K562 (cell line): ENCODE measurements at regions not wholly inside any gene's neighbourhood (a gene's known extent, or its start where the extent isn't known, plus 50 kb on each side); places are given as distances from the start of the nearest gene placed in this dataset.

Source experiments
- ATAC-seq: fragments of 200-7000 bp; cut with Tn5 transposase; 3 replicates; pipeline ENCODE4 v1.9.1; 2020; ENCODE audit warnings: moderate library complexity
- BruUV-seq: library from RNA; stranded (reverse); fragments of 400-500 nt; replicated peaks from 2 replicates; lab custom pipeline; 2021; lab: Mats Ljungman, UMichigan
- CTCF ChIA-PET: fragments of 300-600 bp; formaldehyde crosslinking; extraction: SDS; loops from one replicate; lab custom pipeline; 2021; ENCODE audit warnings: low intra/inter-chr PET ratio; lab: Yijun Ruan, JAX
- POLR2A ChIA-PET: fragments of 300-600, 350-650 bp; sonication (Branson Sonifier 250); formaldehyde crosslinking; extraction: SDS; loops from one replicate; lab custom pipeline; 2021; ENCODE audit warnings: antibody characterized with exemption, inconsistent platforms; lab: Yijun Ruan, JAX
- DNase-seq, 4 experiments: peaks; one replicate each; pipeline versions ENCODE4 v3.0.0 to v3.0.0-alpha.2; 2011 to 2018; ENCODE audit warnings: low spot score in 3 of 4, mixed read lengths in 3 of 4; ENCODE audit errors: extremely low read depth in 1 of 4
- FAIRE-seq: peaks from 2 replicates; lab custom pipeline; 2011; peaks lifted over from hg19 to GRCh38; lab: Jason Lieb, UNC
- H2AFZ ChIP-seq: 2 replicates; pipeline ENCODE4 v1.6.0; 2011; ENCODE audit warnings: low read depth, low read length, control low read depth, inconsistent platforms
- H3K27ac ChIP-seq: fragments of 200-600 bp; 3 replicates; pipeline ENCODE4 v1.8.0; 2011; ENCODE audit warnings: low read depth, mild to moderate bottlenecking, control low read depth, inconsistent platforms, low read length, moderate library complexity, mixed read lengths; ENCODE audit errors: extremely low read depth
- H3K27me3 ChIP-seq, 2 experiments: fragments of 300-600 bp in 1 of 2; 2 replicates in 1 of 2; 3 replicates in 1 of 2; pipeline versions ENCODE4 v1.6.0 to v1.8.0; 2011; ENCODE audit warnings: inconsistent platforms in 2 of 2, low read length in 2 of 2, mild to moderate bottlenecking in 1 of 2, mixed read lengths in 1 of 2, moderate library complexity in 1 of 2; ENCODE audit not compliant: control insufficient read depth in 2 of 2, insufficient read depth in 2 of 2
- H3K36me3 ChIP-seq: fragments of 300-600 bp; 3 replicates; pipeline ENCODE4 v1.8.0; 2011; ENCODE audit warnings: mild to moderate bottlenecking, low read length, inconsistent platforms; ENCODE audit not compliant: control insufficient read depth, insufficient read depth
- H3K4me1 ChIP-seq, 2 experiments: fragments of 200-600 bp in 1 of 2; replicated peaks in 1 of 2; 2 replicates in 1 of 2; 3 replicates in 1 of 2; pipeline versions ENCODE4 v1.5.1 to v1.8.0; 2011; ENCODE audit warnings: inconsistent platforms in 2 of 2, low read length in 2 of 2, mild to moderate bottlenecking in 1 of 2, mixed read lengths in 1 of 2, moderate library complexity in 1 of 2; ENCODE audit not compliant: control insufficient read depth in 2 of 2, insufficient read depth in 2 of 2
- H3K4me2 ChIP-seq: 2 replicates; pipeline ENCODE4 v1.6.1; 2011; ENCODE audit warnings: low read length, control low read depth, inconsistent platforms, mixed read lengths; ENCODE audit not compliant: insufficient read depth
- H3K4me3 ChIP-seq: fragments of 200-600 bp; sonication (generic), shearing (Covaris generic); 2 replicates; pipeline ENCODE4 v1.5.1; 2016; ENCODE audit warnings: control low read depth, inconsistent platforms
- H3K79me2 ChIP-seq: fragments of 200-600 bp; 3 replicates; pipeline ENCODE4 v1.8.0; 2011; ENCODE audit warnings: low read length, inconsistent platforms; ENCODE audit not compliant: control insufficient read depth, insufficient read depth
- H3K9ac ChIP-seq, 2 experiments: 2 replicates each; pipeline versions ENCODE4 v1.6.0 to v1.6.1; 2011; ENCODE audit warnings: low read depth in 2 of 2, low read length in 2 of 2, control low read depth in 1 of 2, inconsistent platforms in 1 of 2, mild to moderate bottlenecking in 1 of 2, mixed read lengths in 1 of 2; ENCODE audit not compliant: insufficient read depth in 1 of 2
- H3K9me1 ChIP-seq: one replicate; pipeline ENCODE4 v1.6.0; 2011; ENCODE audit warnings: inconsistent platforms, mild to moderate bottlenecking, low read length, moderate library complexity; ENCODE audit not compliant: control insufficient read depth, insufficient read depth
- H3K9me3 ChIP-seq: replicated peaks from 2 replicates; pipeline ENCODE4 v1.5.1; 2011; ENCODE audit warnings: low read depth, low read length, inconsistent platforms; ENCODE audit not compliant: control insufficient read depth, insufficient read depth
- H4K20me1 ChIP-seq: replicated peaks from 2 replicates; pipeline ENCODE4 v1.6.1; 2011; ENCODE audit warnings: low read length, inconsistent platforms, mixed read lengths; ENCODE audit not compliant: control insufficient read depth, insufficient read depth
- ATF3 ChIP-seq, 2 experiments: fragments of 450-650 bp in 1 of 2; sonication (generic) in 1 of 2; formaldehyde crosslinking in 1 of 2; IDR thresholded peaks in 1 of 2; conservative IDR thresholded peaks in 1 of 2; 2 replicates each; pipeline versions ENCODE4 v1.6.1 to v1.8.1; 2016 to 2023; ENCODE audit warnings: mild to moderate bottlenecking in 2 of 2, moderate library complexity in 2 of 2, inconsistent platforms in 1 of 2, missing genetic modification reagents in 1 of 2
- FOXA1 ChIP-seq: fragments of 450-650 bp; IDR thresholded peaks from 2 replicates; pipeline ENCODE4 v1.6.1; 2016; ENCODE audit warnings: mild to moderate bottlenecking, borderline replicate concordance
- POLR2A ChIP-seq: fragments of 450-650 bp; conservative IDR thresholded peaks from 2 replicates; pipeline ENCODE4 v1.6.1; 2016
- ZBTB9 ChIP-seq: fragments of 450-650 bp; formaldehyde crosslinking; IDR thresholded peaks from 2 replicates; pipeline ENCODE4 v1.4.0; 2020; ENCODE audit warnings: mild to moderate bottlenecking, moderate library complexity
- ZFP30 ChIP-seq: fragments of 250-450 bp; sonication (Bioruptor Pico); IDR thresholded peaks from 2 replicates; pipeline ENCODE4 v1.8.0; 2022; ENCODE audit warnings: moderate library complexity, mild to moderate bottlenecking, inconsistent platforms, borderline replicate concordance
- WGBS: fragments of 100-300 bp; shearing (Covaris generic); methylation state at CpG from one replicate; pipeline ENCODE4 v1.1.6; 2016; ENCODE audit warnings: low coverage, mixed read lengths; ENCODE audit not compliant: insufficient coverage; ENCODE audit errors: missing lambda C conversion rate; 5-methylcytosine and 5-hydroxymethylcytosine counted together
- in situ Hi-C: fragments of 300-500 bp; cut with MboI; formaldehyde crosslinking; loops from 4 replicates; pipeline ENCODE4 v1.15.0; 2018; ENCODE audit warnings: inconsistent platforms, mixed read lengths
- intact Hi-C: fragments of 100-400 bp; cut with micrococcal nuclease; formaldehyde crosslinking; loops from 2 replicates; pipeline ENCODE4 v1.14.2; 2022
- TF ChIP-seq, protein P1 (sequence below): fragments of 450-650 bp; IDR thresholded peaks from 2 replicates; pipeline ENCODE4 v1.6.1; 2016; ENCODE audit warnings: borderline replicate concordance

GRCh38 chr6:156461647-156462046 is 315.5 kb upstream of the ARID1B start:
- POLR2A ChIA-PET, result interaction anchor here (0.5 kb wide), 1 partner anchor 49 kb away, joined by 3 read pairs; no protein-coding TSS in a partner anchor

More at GRCh38 chr6:156461647-156462046, 315.5 kb upstream of the ARID1B start:
- Histone ChIP-seq H3K4me3 (no peak overlapping the region), H3K27me3 (peaks cover 0 to 5% of the 10 kb centered on the region in 2 experiments; a peak in 2 of 5 replicates), H2AFZ (no peak overlapping the region), H4K20me1 (no peaks in the 10 kb centered on the region), H3K4me2 (no peak overlapping the region), H3K9me1 (no peaks in the 10 kb centered on the region), H3K4me1 (no peaks in the 10 kb centered on the region), H3K9me3 (no peaks in the 10 kb centered on the region), H3K9ac (no peak overlapping the region), H3K79me2 (no peaks in the 10 kb centered on the region), H3K36me3 (no peaks in the 10 kb centered on the region), H3K27ac (no peak overlapping the region)
- in situ Hi-C loops (no loop called here), intact Hi-C loops (no loop called here)
- no peak for TF ChIP-seq FOXA1
- TF ChIP-seq ZFP30 (CRISPR knock-in tag), result no peak
- TF ChIP-seq ZBTB9 (CRISPR knock-in tag), result no peak
- TF ChIP-seq POLR2A, result no peak
- TF ChIP-seq ATF3 (IDR thresholded peaks at IDR 0.05), result no peak
- no peak for TF ChIP-seq ATF3 (CRISPR knock-in tag; conservative IDR thresholded peaks at IDR 0.05)
- TF ChIP-seq, protein P1, sequence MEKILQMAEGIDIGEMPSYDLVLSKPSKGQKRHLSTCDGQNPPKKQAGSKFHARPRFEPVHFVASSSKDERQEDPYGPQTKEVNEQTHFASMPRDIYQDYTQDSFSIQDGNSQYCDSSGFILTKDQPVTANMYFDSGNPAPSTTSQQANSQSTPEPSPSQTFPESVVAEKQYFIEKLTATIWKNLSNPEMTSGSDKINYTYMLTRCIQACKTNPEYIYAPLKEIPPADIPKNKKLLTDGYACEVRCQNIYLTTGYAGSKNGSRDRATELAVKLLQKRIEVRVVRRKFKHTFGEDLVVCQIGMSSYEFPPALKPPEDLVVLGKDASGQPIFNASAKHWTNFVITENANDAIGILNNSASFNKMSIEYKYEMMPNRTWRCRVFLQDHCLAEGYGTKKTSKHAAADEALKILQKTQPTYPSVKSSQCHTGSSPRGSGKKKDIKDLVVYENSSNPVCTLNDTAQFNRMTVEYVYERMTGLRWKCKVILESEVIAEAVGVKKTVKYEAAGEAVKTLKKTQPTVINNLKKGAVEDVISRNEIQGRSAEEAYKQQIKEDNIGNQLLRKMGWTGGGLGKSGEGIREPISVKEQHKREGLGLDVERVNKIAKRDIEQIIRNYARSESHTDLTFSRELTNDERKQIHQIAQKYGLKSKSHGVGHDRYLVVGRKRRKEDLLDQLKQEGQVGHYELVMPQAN, result no peak
- no peak for ATAC-seq
- 0% methylated on average over 2 of the region's 2 CpGs for WGBS
- no TSS peak for BruUV-seq
- no peak for FAIRE-seq
- DNase-seq, result no peak
- CTCF ChIA-PET, result no interaction called here
